ENCODE measurements at regions not wholly inside any gene's neighbourhood (a gene's known extent, or its start where the extent isn't known, plus 50 kb on each side); places are given as distances from the start of the nearest gene placed in this dataset.

DNA sequence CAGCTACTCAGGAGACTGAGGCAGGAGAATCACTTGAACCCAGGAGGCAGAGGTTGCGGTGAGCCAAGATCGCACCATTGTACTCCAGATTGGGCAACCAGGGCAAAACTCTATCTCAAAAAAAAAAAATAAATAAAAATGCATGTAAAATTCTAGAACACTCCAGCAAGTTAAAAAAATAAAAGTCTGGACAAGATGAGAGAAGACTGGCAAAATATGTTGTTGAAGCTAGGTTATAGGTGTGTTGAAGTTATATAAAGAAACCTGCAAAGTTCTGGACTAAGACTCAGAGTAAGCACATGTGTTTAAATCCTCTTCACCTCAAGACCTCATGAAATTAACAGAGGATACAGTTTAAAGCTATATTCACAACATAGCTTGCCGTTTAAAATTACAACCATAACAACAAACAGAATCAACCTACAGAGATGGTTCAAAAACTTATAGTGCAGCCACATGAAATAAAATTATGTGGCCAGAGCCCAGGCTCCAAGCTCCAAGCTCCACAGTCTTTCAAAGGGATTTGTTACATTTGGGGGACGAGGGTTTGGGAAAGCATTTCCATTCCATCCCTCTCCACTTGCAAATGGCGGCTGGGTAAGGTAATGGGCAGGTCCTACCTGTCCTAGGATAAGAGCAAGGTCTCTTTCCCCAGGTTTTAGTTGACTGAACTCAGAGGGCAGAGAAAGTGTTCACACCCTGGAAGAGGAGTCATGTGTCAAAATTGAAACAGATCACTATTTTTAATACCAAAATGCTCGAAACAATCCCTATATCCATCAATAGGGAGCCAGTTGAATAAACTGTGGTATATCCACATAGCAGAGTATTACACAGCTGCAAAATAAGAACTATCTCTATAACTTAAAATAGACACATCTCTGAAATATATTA, 59.9 kb upstream of the MYCN start:
- TF ChIP-seq POLR2AphosphoS5 (IDR thresholded peaks at IDR 0.05) (no peak), CTCF (IDR thresholded peaks at IDR 0.05) (no peak), POLR2A (IDR thresholded peaks at IDR 0.05) (no peak), EP300 (IDR thresholded peaks at IDR 0.05) (no peak)
- H3K4me3 ChIP-seq: no peak overlapping the region
- H3K27ac ChIP-seq: no peak overlapping the region
- no peaks in the 10 kb centered on the region for H3K9me3 ChIP-seq
- no peak for DNase-seq
- no peaks in the 10 kb centered on the region for H3K36me3 ChIP-seq
- H3K27me3 ChIP-seq: no peaks in the 10 kb centered on the region
- no peaks in the 10 kb centered on the region for H3K4me1 ChIP-seq
- WGBS, 5 donors: 94 to 98% (median 94%) methylated on average over 6 of the region's 6 CpGs
- intact Hi-C loops (cut with DNase I; ENCODE audit: low total_unique reads): no loop called here

DNA sequence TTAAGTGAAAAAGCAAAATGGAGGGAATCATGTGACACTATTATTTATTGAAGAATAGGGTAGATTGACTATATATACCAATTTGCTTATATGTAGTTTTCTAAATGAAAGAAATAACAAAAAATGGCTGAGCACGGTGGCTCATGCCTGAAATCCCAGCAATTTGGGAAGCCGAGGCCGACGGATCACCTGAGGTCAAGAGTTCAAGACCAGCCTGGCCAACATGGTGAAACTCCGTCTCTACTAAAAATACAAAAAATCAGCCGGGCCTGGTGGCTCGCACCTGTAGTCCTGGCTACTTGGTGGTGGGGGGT, 59.3 kb upstream of the MYCN start:
- TF ChIP-seq POLR2A (IDR thresholded peaks at IDR 0.05) (no peak), CTCF (IDR thresholded peaks at IDR 0.05) (no peak), EP300 (IDR thresholded peaks at IDR 0.05) (no peak), POLR2AphosphoS5 (IDR thresholded peaks at IDR 0.05) (no peak)
- Histone ChIP-seq H3K36me3 (no peaks in the 10 kb centered on the region), H3K27ac (no peak overlapping the region), H3K4me3 (no peak overlapping the region), H3K9me3 (no peaks in the 10 kb centered on the region), H3K27me3 (no peaks in the 10 kb centered on the region), H3K4me1 (no peaks in the 10 kb centered on the region)
- intact Hi-C loops (cut with DNase I; ENCODE audit: low total_unique reads): no loop called here
- no peak for DNase-seq
- 76 to 83% (median 80%) methylated on average over 7 of the region's 7 CpGs for WGBS, 5 donors

DNA sequence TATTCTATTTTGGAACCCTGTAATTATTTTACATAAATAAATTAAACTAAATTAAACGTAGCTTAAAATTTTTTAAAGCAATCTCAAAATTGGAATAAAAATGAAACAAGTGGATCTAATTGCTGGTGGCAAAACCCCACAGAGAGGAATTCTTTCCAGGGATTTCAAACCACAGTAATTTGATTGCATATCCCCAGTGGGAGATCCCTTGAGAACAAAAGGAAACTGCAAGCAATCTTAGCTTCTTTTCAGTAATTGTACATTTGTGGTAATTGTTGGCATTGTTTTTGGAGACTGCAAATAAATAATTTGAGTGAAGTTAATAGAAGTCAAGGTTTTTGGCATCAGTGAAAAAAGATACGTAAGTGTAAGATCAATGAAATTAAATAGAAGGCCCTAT, 58.7 kb upstream of the MYCN start:
- intact Hi-C loops (cut with DNase I; ENCODE audit: low total_unique reads): no loop called here
- WGBS, 5 donors: 86 to 94% (median 89%) methylated on average over 2 of the region's 2 CpGs

GRCh38 chr2:15882761-15883497, 57.4 kb upstream of the MYCN start:
- no peak for DNase-seq
- no peaks in the 10 kb centered on the region for H3K36me3 ChIP-seq
- intact Hi-C loops (cut with DNase I; ENCODE audit: low total_unique reads): no loop called here
- 84 to 91% (median 89%) methylated on average over 5 of the region's 5 CpGs for WGBS, 5 donors
- H3K27me3 ChIP-seq: no peaks in the 10 kb centered on the region
- no peaks in the 10 kb centered on the region for H3K9me3 ChIP-seq
- no peak for TF ChIP-seq POLR2A (IDR thresholded peaks at IDR 0.05)
- no peak for TF ChIP-seq CTCF (IDR thresholded peaks at IDR 0.05)
- no peak for TF ChIP-seq POLR2AphosphoS5 (IDR thresholded peaks at IDR 0.05)
- no peak for TF ChIP-seq EP300 (IDR thresholded peaks at IDR 0.05)
- H3K4me3 ChIP-seq: no peak overlapping the region
- no peaks in the 10 kb centered on the region for H3K4me1 ChIP-seq
- H3K27ac ChIP-seq: no peak overlapping the region

More for the DNA sequence above, 58.7 kb upstream of the MYCN start:
- no peak for TF ChIP-seq CTCF (IDR thresholded peaks at IDR 0.05)
- TF ChIP-seq POLR2AphosphoS5 (IDR thresholded peaks at IDR 0.05): no peak
- no peak for TF ChIP-seq EP300 (IDR thresholded peaks at IDR 0.05)
- TF ChIP-seq POLR2A (IDR thresholded peaks at IDR 0.05): no peak
- H3K9me3 ChIP-seq: no peaks in the 10 kb centered on the region
- no peaks in the 10 kb centered on the region for H3K27me3 ChIP-seq
- DNase-seq: no peak
- no peak overlapping the region for H3K4me3 ChIP-seq
- H3K36me3 ChIP-seq: no peaks in the 10 kb centered on the region
- H3K27ac ChIP-seq: no peak overlapping the region
- H3K4me1 ChIP-seq: no peaks in the 10 kb centered on the region
